ENCODE measurements at regions not wholly inside any gene's neighbourhood (a gene's known extent, or its start where the extent isn't known, plus 50 kb on each side); places are given as distances from the start of the nearest gene placed in this dataset.

DNA sequence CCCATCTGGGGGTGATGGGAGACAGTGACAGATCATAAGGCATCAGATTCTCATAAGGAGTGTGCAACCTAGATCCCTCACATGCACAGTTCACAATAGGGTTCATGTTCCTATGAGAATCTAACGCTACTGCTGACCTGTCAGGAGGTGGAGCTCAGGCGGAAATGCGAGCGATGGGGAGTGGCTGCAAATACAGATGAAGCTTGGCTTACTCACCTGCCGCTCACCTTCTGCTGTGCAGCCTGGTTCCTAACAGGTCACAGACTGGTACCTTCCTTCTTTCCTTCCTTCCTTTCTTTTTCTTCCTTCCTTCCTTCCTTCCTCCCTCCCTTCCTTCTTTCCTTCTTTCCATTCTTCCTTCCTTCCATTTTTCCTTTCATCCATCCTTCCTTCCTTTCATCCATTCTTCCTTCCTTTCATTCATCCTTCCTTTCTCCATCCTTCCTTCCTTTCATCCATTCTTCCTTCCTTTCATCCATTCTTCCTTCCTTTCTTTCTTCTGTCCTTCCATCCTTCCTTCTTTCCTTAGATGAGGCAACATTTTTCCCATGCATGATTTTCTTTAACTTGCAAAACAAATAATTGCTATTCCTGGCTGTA lies 370.0 kb upstream of the AUTS2 start:
- no peaks in the 10 kb centered on the region for H3K36me3 ChIP-seq
- intact Hi-C loops (cut with DNase I), result no loop called here
- H3K9me3 ChIP-seq, result no peaks in the 10 kb centered on the region
- DNase-seq (ENCODE audit: low spot score in 2 of 2), result no peak
- TF ChIP-seq, protein P1, sequence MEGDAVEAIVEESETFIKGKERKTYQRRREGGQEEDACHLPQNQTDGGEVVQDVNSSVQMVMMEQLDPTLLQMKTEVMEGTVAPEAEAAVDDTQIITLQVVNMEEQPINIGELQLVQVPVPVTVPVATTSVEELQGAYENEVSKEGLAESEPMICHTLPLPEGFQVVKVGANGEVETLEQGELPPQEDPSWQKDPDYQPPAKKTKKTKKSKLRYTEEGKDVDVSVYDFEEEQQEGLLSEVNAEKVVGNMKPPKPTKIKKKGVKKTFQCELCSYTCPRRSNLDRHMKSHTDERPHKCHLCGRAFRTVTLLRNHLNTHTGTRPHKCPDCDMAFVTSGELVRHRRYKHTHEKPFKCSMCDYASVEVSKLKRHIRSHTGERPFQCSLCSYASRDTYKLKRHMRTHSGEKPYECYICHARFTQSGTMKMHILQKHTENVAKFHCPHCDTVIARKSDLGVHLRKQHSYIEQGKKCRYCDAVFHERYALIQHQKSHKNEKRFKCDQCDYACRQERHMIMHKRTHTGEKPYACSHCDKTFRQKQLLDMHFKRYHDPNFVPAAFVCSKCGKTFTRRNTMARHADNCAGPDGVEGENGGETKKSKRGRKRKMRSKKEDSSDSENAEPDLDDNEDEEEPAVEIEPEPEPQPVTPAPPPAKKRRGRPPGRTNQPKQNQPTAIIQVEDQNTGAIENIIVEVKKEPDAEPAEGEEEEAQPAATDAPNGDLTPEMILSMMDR (IDR thresholded peaks at IDR 0.05), result no peak
- H3K27me3 ChIP-seq, result no peaks in the 10 kb centered on the region
- no peak overlapping the region for H3K27ac ChIP-seq
- no peak overlapping the region for H3K4me3 ChIP-seq
- H3K4me1 ChIP-seq, result no peaks in the 10 kb centered on the region

DNA sequence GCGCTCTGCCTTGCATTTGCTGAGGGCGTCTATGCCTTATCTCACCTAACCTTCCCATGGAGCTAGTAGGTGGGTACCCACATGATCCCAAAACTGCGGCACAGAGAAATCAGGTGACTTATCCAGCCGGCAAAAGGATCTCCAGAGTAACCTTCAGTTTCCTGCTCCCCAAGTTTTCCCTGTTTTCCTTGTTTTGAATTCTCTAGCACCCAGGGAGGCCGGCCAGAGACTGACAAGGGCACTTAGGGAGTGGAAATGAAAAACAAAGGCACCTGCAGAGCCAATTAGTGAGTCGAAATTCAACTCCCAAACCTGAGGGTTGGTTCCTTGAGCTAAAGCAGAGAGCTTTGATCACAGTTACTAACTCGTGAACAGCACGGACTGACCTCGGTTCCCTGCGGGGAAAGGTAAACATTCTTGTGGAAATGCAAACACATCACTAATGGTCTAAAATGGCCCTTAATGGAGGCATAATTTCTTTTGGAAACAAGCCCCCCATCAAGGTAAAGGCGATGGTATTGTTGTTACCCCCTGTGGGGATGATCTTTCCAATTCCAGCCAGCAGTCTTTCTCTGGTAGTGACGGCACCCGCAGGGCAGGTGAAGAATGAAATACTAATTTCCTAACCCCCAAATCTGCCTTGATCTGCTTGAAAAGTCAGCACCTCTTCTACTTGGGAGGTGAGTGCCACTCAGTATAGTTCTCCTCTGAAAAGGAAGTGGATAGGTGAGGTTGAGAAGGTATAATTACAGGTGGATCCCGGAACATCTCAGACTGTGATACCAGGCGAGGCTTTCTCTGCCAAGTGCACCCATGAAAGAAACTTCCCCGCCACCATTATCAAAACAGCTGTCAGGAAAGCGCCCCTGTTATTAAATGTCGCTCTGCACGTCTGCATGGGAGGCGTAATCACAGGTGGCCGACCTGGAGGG lies 365.6 kb upstream of the AUTS2 start:
- Histone ChIP-seq H3K4me3 (no peak overlapping the region), H3K4me1 (peaks cover 0 to 5% of the 10 kb centered on the region in 2 donors), H3K36me3 (no peaks in the 10 kb centered on the region), H3K9me3 (no peaks in the 10 kb centered on the region), H3K27ac (no peak overlapping the region), H3K27me3 (no peaks in the 10 kb centered on the region)
- DNase-seq (ENCODE audit: low spot score in 2 of 2), result no peak
- TF ChIP-seq, protein P1 (IDR thresholded peaks at IDR 0.05), result no peak
- intact Hi-C loops (cut with DNase I), result no loop called here

DNA sequence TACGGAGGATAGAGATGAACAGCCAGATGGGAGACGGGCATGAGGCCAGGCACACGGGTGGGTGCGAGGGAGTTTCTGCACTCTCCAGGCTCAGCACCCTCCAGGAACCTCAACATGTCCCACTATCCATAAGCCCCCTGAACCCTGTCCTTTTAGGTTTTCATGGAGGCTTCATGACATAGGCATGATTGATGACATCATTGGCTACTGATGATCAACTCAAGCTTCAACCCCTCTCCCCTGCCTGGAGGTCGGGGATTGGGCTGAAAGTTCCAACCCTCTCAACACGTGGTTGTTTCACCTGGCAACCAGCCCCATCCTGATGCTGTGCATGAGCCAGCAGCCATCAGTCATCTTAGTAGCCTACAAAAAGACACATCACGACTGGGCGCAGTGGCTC lies 360.7 kb upstream of the AUTS2 start:
- Histone ChIP-seq H3K27ac (no peak overlapping the region), H3K27me3 (no peaks in the 10 kb centered on the region), H3K9me3 (no peaks in the 10 kb centered on the region), H3K36me3 (no peaks in the 10 kb centered on the region), H3K4me3 (no peak overlapping the region), H3K4me1 (peaks cover 0 to 5% of the 10 kb centered on the region in 2 donors)
- intact Hi-C loops (cut with DNase I), result no loop called here
- no peak for DNase-seq (ENCODE audit: low spot score in 2 of 2)
- TF ChIP-seq, protein P1 (IDR thresholded peaks at IDR 0.05), result no peak

GRCh38 chr7:69243016-69243415 lies 355.3 kb upstream of the AUTS2 start:
- intact Hi-C loops (cut with DNase I), result no loop called here
- TF ChIP-seq, protein P1 (IDR thresholded peaks at IDR 0.05), result no peak
- Histone ChIP-seq H3K36me3 (no peaks in the 10 kb centered on the region), H3K9me3 (no peaks in the 10 kb centered on the region), H3K4me3 (no peak overlapping the region), H3K27me3 (no peaks in the 10 kb centered on the region), H3K27ac (no peak overlapping the region), H3K4me1 (no peaks in the 10 kb centered on the region)
- no peak for DNase-seq (ENCODE audit: low spot score in 2 of 2)

- no peaks in the 10 kb centered on the region for H3K36me3 ChIP-seq
- no peak for DNase-seq (ENCODE audit: low spot score in 2 of 2)
- H3K27ac ChIP-seq, result no peak overlapping the region
- H3K4me1 ChIP-seq, result no peaks in the 10 kb centered on the region
- intact Hi-C loops (cut with DNase I), result no loop called here
- H3K27me3 ChIP-seq, result no peaks in the 10 kb centered on the region
- no peaks in the 10 kb centered on the region for H3K9me3 ChIP-seq
- no peak overlapping the region for H3K4me3 ChIP-seq
- TF ChIP-seq, protein P1 (IDR thresholded peaks at IDR 0.05), result no peak
Observed at GRCh38 chr7:69244701-69245100, 353.6 kb upstream of the AUTS2 start.
